ENCODE measurements at regions not wholly inside any gene's neighbourhood (a gene's known extent, or its start where the extent isn't known, plus 50 kb on each side); places are given as distances from the start of the nearest gene placed in this dataset.

GRCh38 chr10:123402656-123403055, 248.5 kb downstream of the BUB3 start:
- DNase-seq, result no peak

- DNase-seq, result no peak
Observed at GRCh38 chr10:123404357-123404756, 250.2 kb downstream of the BUB3 start.

GRCh38 chr10:123408660-123409059, 254.5 kb downstream of the BUB3 start:
- no peak for DNase-seq

- no peak for DNase-seq
Observed at GRCh38 chr10:123409426-123409825, 255.2 kb downstream of the BUB3 start.

GRCh38 chr10:123409884-123410283, 255.7 kb downstream of the BUB3 start:
- no peak for DNase-seq

GRCh38 chr10:123413353-123413752, 252.8 kb upstream of the GPR26 start:
- DNase-seq, result no peak

GRCh38 chr10:123415523-123415922, 250.6 kb upstream of the GPR26 start:
- DNase-seq, result no peak

GRCh38 chr10:123417414-123417813, 248.7 kb upstream of the GPR26 start:
- DNase-seq, result no peak

- peak in 2 of 56 donors; percentile 4 to 36 for DNase-seq
Observed at GRCh38 chr10:123421461-123421860, 244.7 kb upstream of the GPR26 start.

- DNase-seq, result no peak
Observed at GRCh38 chr10:123422261-123422660, 243.9 kb upstream of the GPR26 start.

- DNase-seq, result no peak
Observed at GRCh38 chr10:123424537-123424936, 241.6 kb upstream of the GPR26 start.

GRCh38 chr10:123425680-123426079, 240.5 kb upstream of the GPR26 start:
- DNase-seq, result no peak

- DNase-seq, result peak in 1 of 56 donors; percentile 3
Observed at GRCh38 chr10:123427165-123427786, 238.9 kb upstream of the GPR26 start.

GRCh38 chr10:123428391-123428790, 237.8 kb upstream of the GPR26 start:
- DNase-seq, result peak in 2 of 56 donors; percentile 18 to 19

- peak in 12 of 56 donors; percentile 5 to 36 (median 17) for DNase-seq
Observed at GRCh38 chr10:123429706-123430221, 236.4 kb upstream of the GPR26 start.

GRCh38 chr10:123433539-123433938, 232.6 kb upstream of the GPR26 start:
- no peak for DNase-seq

- DNase-seq, result no peak
Observed at GRCh38 chr10:123434435-123435039, 231.6 kb upstream of the GPR26 start.

GRCh38 chr10:123442901-123443300, 223.3 kb upstream of the GPR26 start:
- no peak for DNase-seq

- DNase-seq, result no peak
Observed at GRCh38 chr10:123443924-123444323, 222.2 kb upstream of the GPR26 start.

GRCh38 chr10:123445261-123445775, 220.8 kb upstream of the GPR26 start:
- DNase-seq, result no peak

GRCh38 chr10:123446449-123447156, 219.6 kb upstream of the GPR26 start:
- no peak for DNase-seq
